Right cardiac atrium (tissue), 5 donors: ENCODE measurements at regions not wholly inside any gene's neighbourhood (a gene's known extent, or its start where the extent isn't known, plus 50 kb on each side); places are given as distances from the start of the nearest gene placed in this dataset.
"Not testable (repeated sequence)": the region's sequence is repeated elsewhere in the genome, so short reads cannot be mapped to it uniquely, and the experiment has no call there.

Experiments used
- ATAC-seq, 2 donors: fragments of 200-7000 bp; cut with Tn5 transposase; one replicate each; pipeline versions ENCODE4 v1.8.0 to v1.9.1; 2020; ENCODE audit warnings: moderate library complexity in 2 of 2, mild to moderate bottlenecking in 1 of 2
- DNase-seq, 3 donors: peaks; one replicate each; pipeline ENCODE4 v3.0.0-alpha.2; 2020
- H3K27ac ChIP-seq: one replicate; pipeline ENCODE4 v1.5.1; 2013; ENCODE audit warnings: mild to moderate bottlenecking, low read length, control low read depth, moderate library complexity
- H3K27me3 ChIP-seq: one replicate; pipeline ENCODE4 v1.6.1; 2013; ENCODE audit not compliant: control insufficient read depth, insufficient read depth
- H3K4me1 ChIP-seq: one replicate; pipeline ENCODE4 v1.6.1; 2013; ENCODE audit warnings: low read length; ENCODE audit not compliant: control insufficient read depth, insufficient read depth
- H3K4me3 ChIP-seq: one replicate; pipeline ENCODE4 v1.5.1; 2013; ENCODE audit warnings: low read length, control low read depth
- H3K9me3 ChIP-seq: one replicate; pipeline ENCODE4 v1.6.1; 2013; ENCODE audit warnings: low read length; ENCODE audit not compliant: control insufficient read depth
- WGBS: extraction: QIAGEN DNeasy Blood & Tissue Kit; methylation state at CpG from one replicate; pipeline ENCODE4 v1.1.7; 2013; 5-methylcytosine and 5-hydroxymethylcytosine counted together
- intact Hi-C, 4 donors: fragments of 100-400 bp; cut with DNase I; formaldehyde crosslinking; loops; one replicate each; pipeline versions ENCODE4 v1.11.0 to v1.14.0; 2022 to 2023
- donor health status: healthy with polysubstance abuse.
- donor health status: DM: no; HTN: yes; CAD: no.
- donor health status: DM: no; HTN: no; CAD: no.
- donor health status: DM: no; HTN: yes; CAD: no; lungs with severe emphysema.
- donor health status: DM: yes; HTN: yes; CAD: no.

DNA sequence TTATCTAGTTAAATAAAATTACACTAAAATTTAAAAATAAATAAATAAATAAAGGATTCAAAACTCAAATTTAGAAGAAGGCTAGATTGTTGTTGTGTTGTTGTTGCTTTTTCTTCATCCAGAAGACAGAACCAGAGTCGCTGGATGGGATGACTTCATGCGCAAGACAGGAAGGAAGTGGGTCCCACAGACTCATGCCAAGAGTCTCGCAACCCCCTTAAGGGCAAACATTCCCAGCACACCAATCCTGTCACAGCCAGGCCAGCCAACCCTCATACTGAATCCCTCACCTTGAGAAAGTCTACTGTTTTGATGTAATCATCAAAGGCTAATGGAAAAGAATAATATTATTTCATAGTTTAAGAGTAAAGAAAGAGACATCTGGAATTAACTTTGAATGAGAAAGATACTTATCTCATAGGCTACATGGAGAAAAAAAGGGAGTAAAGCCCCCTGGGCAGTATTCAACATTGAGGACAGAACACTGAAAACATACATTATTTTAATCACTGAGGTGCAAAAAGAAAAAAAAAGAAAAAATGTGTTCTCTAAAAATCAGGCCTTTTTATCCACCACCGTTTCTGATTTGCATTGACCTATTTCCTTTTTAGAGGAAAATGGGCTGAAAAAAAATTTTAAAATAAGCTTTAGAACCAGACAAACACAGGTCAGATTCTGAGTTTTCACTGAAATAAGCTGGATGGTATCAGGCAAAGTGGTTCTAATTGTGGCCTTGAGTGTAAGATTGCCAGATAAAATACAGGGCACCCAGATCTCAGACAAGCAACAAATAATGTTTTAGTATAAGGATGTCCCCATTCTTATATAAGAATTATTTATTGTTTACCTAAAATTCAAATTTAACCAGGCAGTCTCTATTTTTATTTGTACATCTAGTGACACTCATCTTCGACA lies 826.5 kb downstream of the TNS3 start:
- 78% methylated on average over 5 of the region's 5 CpGs for WGBS
- no peak overlapping the region for H3K27ac ChIP-seq

GRCh38 chr7:46754140-46754720 lies 827.7 kb downstream of the TNS3 start:
- WGBS, result 70% methylated on average over 2 of the region's 2 CpGs

More for the DNA sequence above, 826.5 kb downstream of the TNS3 start:
- Histone ChIP-seq H3K4me1 (peaks cover 3% of the 10 kb centered on the region), H3K27me3 (no peaks in the 10 kb centered on the region), H3K9me3 (no peaks in the 10 kb centered on the region), H3K4me3 (no peak overlapping the region)
- no peak for ATAC-seq
- intact Hi-C loops, result no loop called here
- no peak for DNase-seq

DNA sequence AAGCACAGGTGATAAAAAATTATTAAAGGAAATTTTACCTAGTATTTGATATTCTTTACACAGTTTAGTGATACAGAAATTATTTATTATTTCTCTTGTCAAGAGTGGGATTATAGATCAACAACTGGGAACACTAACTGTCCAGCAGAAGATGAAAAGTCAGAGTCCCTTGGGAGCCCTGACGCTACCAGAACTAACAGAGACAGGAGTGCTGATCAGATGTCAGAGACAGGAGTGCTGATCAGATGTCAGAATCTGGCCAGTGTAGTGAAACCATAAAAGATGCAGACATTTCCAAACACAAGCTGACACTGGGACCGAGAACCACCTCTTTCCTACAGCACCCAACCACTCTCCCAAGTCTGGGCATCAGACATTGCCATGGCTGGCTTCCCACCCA lies 828.2 kb downstream of the TNS3 start:
- no peaks in the 10 kb centered on the region for H3K9me3 ChIP-seq
- intact Hi-C loops, result no loop called here
- WGBS, result 86% methylated on average over 2 of the region's 2 CpGs
- peaks cover 5% of the 10 kb centered on the region for H3K4me1 ChIP-seq
- DNase-seq (no peak), ATAC-seq (no peak)
- no peak overlapping the region for H3K27ac ChIP-seq
- H3K27me3 ChIP-seq, result no peaks in the 10 kb centered on the region
- H3K4me3 ChIP-seq, result no peak overlapping the region

More at GRCh38 chr7:46754140-46754720, 827.7 kb downstream of the TNS3 start:
- peaks cover 5% of the 10 kb centered on the region for H3K4me1 ChIP-seq
- no peak for ATAC-seq
- DNase-seq, result no peak
- no peaks in the 10 kb centered on the region for H3K9me3 ChIP-seq
- intact Hi-C loops, result no loop called here
- no peak overlapping the region for H3K4me3 ChIP-seq
- H3K27ac ChIP-seq, result no peak overlapping the region
- H3K27me3 ChIP-seq, result no peaks in the 10 kb centered on the region

GRCh38 chr7:46752881-46753366 lies 829.0 kb downstream of the TNS3 start:
- intact Hi-C loops, result no loop called here
- Histone ChIP-seq H3K4me3 (no peak overlapping the region), H3K27ac (no peak overlapping the region), H3K27me3 (no peaks in the 10 kb centered on the region), H3K4me1 (peaks cover 5% of the 10 kb centered on the region), H3K9me3 (no peaks in the 10 kb centered on the region)
- ATAC-seq (no peak), DNase-seq (no peak)
- 40% methylated on average over 3 of the region's 3 CpGs for WGBS

DNA sequence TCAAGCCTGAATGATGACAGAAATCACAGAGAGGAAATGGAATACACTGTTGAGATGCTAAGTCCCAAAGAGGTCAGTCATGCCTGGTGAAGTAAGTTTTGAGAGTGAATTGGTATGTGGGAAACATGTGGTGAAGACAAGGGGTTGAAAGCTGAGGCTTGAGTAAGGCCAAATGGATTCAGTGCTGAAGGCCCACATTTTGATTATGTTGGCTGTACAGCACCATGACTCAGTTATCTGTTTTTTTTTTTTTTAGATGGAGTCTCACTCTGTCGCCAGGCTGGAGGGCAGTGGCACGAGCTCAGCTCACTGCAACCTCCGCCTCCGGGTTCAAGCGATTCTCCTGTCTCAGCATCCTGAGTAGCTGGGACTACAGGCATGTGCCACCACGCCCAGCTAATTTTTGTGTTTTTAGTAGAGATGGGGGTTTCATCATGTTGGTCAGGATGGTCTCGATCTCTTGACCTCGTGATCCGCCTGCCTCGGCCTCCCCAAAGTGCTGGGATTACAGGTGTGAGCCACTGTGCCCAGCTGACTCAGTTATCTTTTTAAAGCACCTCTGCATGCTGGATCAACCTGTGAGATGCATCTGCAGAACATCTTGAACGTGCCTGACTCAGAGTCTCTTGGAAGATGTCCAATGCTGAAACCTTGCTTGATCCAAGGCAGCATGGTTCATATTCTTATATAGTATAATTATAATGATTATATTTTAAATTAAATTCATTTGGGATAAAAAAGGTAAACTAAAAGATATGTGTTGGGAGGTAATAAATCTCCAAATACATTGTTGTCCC lies 829.8 kb downstream of the TNS3 start:
- WGBS, result 80% methylated on average over 11 of the region's 11 CpGs
- DNase-seq (peak; percentile 19 to 67 (median 58)), ATAC-seq (peak; percentile 85 to 86)
- H3K9me3 ChIP-seq, H3K27ac ChIP-seq, H3K4me1 ChIP-seq, intact Hi-C loops, H3K27me3 ChIP-seq, H3K4me3 ChIP-seq: not testable (repeated sequence)

DNA sequence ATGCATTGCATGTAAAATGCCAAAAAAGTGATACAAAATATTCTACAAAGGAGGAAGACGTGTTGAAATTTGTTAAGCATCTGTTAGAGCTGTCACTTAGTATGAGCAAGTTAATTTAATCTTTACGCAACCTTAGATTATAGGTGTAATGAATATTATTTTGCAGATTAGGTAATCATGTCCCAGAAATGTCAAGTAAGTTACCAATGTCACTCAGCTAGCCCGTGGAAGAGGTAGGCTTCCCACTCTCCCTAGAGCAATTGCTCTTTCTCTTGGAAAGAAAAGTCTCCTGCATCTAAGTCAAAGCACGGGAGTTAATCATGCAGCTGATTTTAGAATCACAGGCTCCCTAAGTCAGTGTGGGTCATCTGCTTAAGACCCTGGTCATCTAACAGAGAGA lies 830.4 kb upstream of the IGFBP3 start:
- 83% methylated on average over 4 of the region's 4 CpGs for WGBS
- no peak overlapping the region for H3K27ac ChIP-seq
- no peaks in the 10 kb centered on the region for H3K9me3 ChIP-seq
- no peaks in the 10 kb centered on the region for H3K27me3 ChIP-seq
- intact Hi-C loops, result no loop called here
- ATAC-seq (no peak), DNase-seq (no peak)
- H3K4me3 ChIP-seq, result no peak overlapping the region
- peaks cover 5% of the 10 kb centered on the region for H3K4me1 ChIP-seq

- H3K9me3 ChIP-seq, result no peaks in the 10 kb centered on the region
- 83% methylated on average over 4 of the region's 4 CpGs for WGBS
- H3K4me3 ChIP-seq, result no peak overlapping the region
- H3K4me1 ChIP-seq, result peaks cover 5% of the 10 kb centered on the region
- no peak overlapping the region for H3K27ac ChIP-seq
- DNase-seq (no peak), ATAC-seq (no peak)
- no peaks in the 10 kb centered on the region for H3K27me3 ChIP-seq
- intact Hi-C loops, result no loop called here
These were observed 829.3 kb upstream of the IGFBP3 start for GRCh38 chr7:46750321-46750865.

GRCh38 chr7:46747869-46748576 lies 827.0 kb upstream of the IGFBP3 start:
- no peaks in the 10 kb centered on the region for H3K9me3 ChIP-seq
- no peaks in the 10 kb centered on the region for H3K27me3 ChIP-seq
- H3K27ac ChIP-seq, result no peak overlapping the region
- WGBS, result 89% methylated on average over 6 of the region's 6 CpGs
- no peak overlapping the region for H3K4me3 ChIP-seq
- no peak for DNase-seq
- peaks cover 3% of the 10 kb centered on the region for H3K4me1 ChIP-seq
- intact Hi-C loops, result no loop called here
- ATAC-seq, result no peak

DNA sequence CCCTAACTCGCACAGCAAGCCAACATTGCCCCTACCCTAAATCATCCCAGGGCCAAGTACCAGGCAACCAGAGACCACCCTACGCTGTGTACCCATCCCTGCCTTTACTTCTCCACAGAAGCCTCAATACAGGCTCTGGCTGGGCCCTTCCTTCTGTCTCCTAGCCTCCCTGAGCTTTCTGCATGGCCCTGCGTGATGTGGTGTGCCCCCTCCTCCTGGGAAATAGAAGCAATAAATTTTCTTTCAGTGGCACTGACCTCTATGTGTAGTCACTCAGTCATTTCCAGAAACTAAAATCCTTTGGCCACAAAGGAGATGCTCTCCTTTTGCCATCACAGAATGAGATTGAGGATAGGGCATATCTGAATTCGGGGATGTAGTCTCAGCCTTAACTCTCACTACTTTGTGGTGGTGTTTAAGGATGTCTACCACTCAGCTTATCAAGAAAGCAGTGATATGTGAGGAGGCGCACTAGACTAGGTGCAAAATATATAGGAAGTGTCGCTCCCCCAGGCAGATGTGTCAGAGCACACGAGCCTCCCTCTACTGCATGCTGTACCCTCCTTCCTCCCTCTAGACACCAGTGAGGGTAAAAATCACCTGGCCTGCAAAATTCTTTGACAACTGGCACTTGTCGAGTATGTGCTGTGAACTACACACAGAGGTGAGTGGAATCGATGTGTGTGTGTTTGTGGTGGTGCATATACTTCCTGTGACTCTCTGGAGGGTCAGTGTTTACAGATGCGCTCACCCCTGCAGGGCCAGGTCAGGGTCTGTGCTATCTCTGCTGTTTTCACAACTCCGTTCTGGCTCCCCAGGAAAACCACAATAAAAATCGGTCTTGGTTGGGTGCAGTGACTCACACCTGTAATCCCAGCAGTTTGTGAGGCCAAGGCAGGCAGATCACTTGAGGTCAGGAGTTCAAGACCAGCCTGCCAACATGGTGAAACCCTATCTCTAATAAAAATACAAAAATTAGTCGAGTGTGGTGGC lies 825.9 kb upstream of the IGFBP3 start:
- Histone ChIP-seq H3K4me3 (no peak overlapping the region), H3K9me3 (no peaks in the 10 kb centered on the region), H3K27me3 (no peaks in the 10 kb centered on the region), H3K4me1 (peaks cover 3% of the 10 kb centered on the region), H3K27ac (no peak overlapping the region)
- intact Hi-C loops, result no loop called here
- no peak for ATAC-seq
- 78% methylated on average over 13 of the region's 13 CpGs for WGBS
- no peak for DNase-seq
